HCT116 (cell line): ENCODE measurements at regions not wholly inside any gene's neighbourhood (a gene's known extent, or its start where the extent isn't known, plus 50 kb on each side); places are given as distances from the start of the nearest gene placed in this dataset.

Experiments used
- ATAC-seq: fragments of 200-7000 bp; cut with Tn5 transposase; 2 replicates; pipeline ENCODE4 v1.9.1; 2020; ENCODE audit warnings: mild to moderate bottlenecking, moderate library complexity
- BruUV-seq: library from RNA; stranded (reverse); fragments of 400-500 nt; replicated peaks from 2 replicates; lab custom pipeline; 2021; lab: Mats Ljungman, UMichigan
- CTCF ChIA-PET: fragments of 300-600 bp; sonication (Branson Sonifier 250); formaldehyde crosslinking; loops from one replicate; lab custom pipeline; 2021; ENCODE audit warnings: antibody characterized with exemption; lab: Charles Lee
- POLR2A ChIA-PET: fragments of 300-600, 350-600 bp; sonication (Branson Sonifier 250); formaldehyde crosslinking; loops from one replicate; lab custom pipeline; 2021; ENCODE audit warnings: antibody characterized with exemption; lab: Charles Lee
- RAD21 ChIA-PET, 2 experiments: fragments of 300-600 bp; sonication (Branson Sonifier 250); formaldehyde crosslinking; loops; one replicate each; lab custom pipeline; 2023; ENCODE audit warnings: low total read pairs in 2 of 2; ENCODE audit not compliant: uncharacterized antibody in 2 of 2, unreplicated experiment in 2 of 2, low non-redundant PET in 1 of 2; lab: Charles Lee
- DNase-seq: peaks from one replicate; pipeline ENCODE4 v3.0.0-alpha.2; 2010; ENCODE audit warnings: low read depth, low spot score
- H2AFZ ChIP-seq: fragments of 200-600 bp; shearing (Covaris generic), sonication (generic); 2 replicates; pipeline ENCODE4 v1.6.1; 2017; ENCODE audit warnings: low read depth, mixed run types, mixed read lengths, antibody characterized with exemption, low read length; ENCODE audit not compliant: poor library complexity, severe bottlenecking
- H3K27ac ChIP-seq: 2 replicates; pipeline ENCODE4 v1.5.1; 2012; ENCODE audit warnings: low read depth, low read length
- H3K27me3 ChIP-seq: fragments of 200-600 bp; sonication (generic); 2 replicates; pipeline ENCODE4 v1.6.1; 2016; ENCODE audit warnings: mixed run types, low read length, mixed read lengths; ENCODE audit not compliant: insufficient read depth
- H3K36me3 ChIP-seq, 2 experiments: fragments of 200-500 bp in 1 of 2; fragments of 200-600 bp in 1 of 2; sonication (Bioruptor generic) in 1 of 2; sonication (generic) in 1 of 2; 2 replicates each; pipeline versions ENCODE4 v1.5.1 to v1.6.1; 2014 to 2016; ENCODE audit warnings: low read length in 2 of 2, inconsistent platforms in 1 of 2, mixed read lengths in 1 of 2, mixed run types in 1 of 2; ENCODE audit not compliant: insufficient read depth in 2 of 2, control insufficient read depth in 1 of 2
- H3K4me1 ChIP-seq, 2 experiments: fragments of 200-600 bp in 1 of 2; sonication (generic) in 1 of 2; 2 replicates each; pipeline versions ENCODE4 v1.5.1 to v1.6.1; 2012 to 2017; ENCODE audit warnings: low read length in 2 of 2, inconsistent platforms in 1 of 2, mild to moderate bottlenecking in 1 of 2, mixed read lengths in 1 of 2, mixed run types in 1 of 2, moderate library complexity in 1 of 2; ENCODE audit not compliant: insufficient read depth in 2 of 2, control insufficient read depth in 1 of 2
- H3K4me2 ChIP-seq: fragments of 200-600 bp; sonication (generic); 2 replicates; pipeline ENCODE4 v1.6.1; 2017; ENCODE audit warnings: mixed run types, low read length, mixed read lengths
- H3K4me3 ChIP-seq, 2 experiments: fragments of 200-600 bp in 1 of 2; sonication (generic) in 1 of 2; replicated peaks in 1 of 2; 2 replicates each; pipeline ENCODE4 v1.5.1; 2011 to 2016; ENCODE audit warnings: low read length in 2 of 2, control low read depth in 1 of 2, low read depth in 1 of 2, mild to moderate bottlenecking in 1 of 2, mixed read lengths in 1 of 2, mixed run types in 1 of 2
- H3K79me2 ChIP-seq: fragments of 200-600 bp; sonication (generic); 2 replicates; pipeline ENCODE4 v1.6.1; 2017; ENCODE audit warnings: mild to moderate bottlenecking, mixed run types, low read length, moderate library complexity, mixed read lengths; ENCODE audit not compliant: insufficient read depth
- H3K9ac ChIP-seq: fragments of 200-600 bp; sonication (generic); 2 replicates; pipeline ENCODE4 v1.6.1; 2016; ENCODE audit warnings: low read length, mixed read lengths
- H3K9me2 ChIP-seq: fragments of 200-600 bp; sonication (generic), shearing (Covaris generic); 2 replicates; pipeline ENCODE4 v1.6.1; 2017; ENCODE audit warnings: mixed run types, mild to moderate bottlenecking, moderate library complexity; ENCODE audit not compliant: insufficient read depth
- H3K9me3 ChIP-seq, 2 experiments: fragments of 200-500 bp in 1 of 2; fragments of 200-600 bp in 1 of 2; sonication (Bioruptor generic) in 1 of 2; sonication (generic) in 1 of 2; 2 replicates each; pipeline ENCODE4 v1.6.1; 2014 to 2017; ENCODE audit warnings: low read length in 2 of 2, mixed read lengths in 2 of 2, inconsistent platforms in 1 of 2, low read depth in 1 of 2, mild to moderate bottlenecking in 1 of 2, mixed run types in 1 of 2, moderate library complexity in 1 of 2; ENCODE audit not compliant: control insufficient read depth in 1 of 2, insufficient read depth in 1 of 2
- H4K20me1 ChIP-seq: fragments of 200-600 bp; sonication (generic), shearing (Covaris generic); 2 replicates; pipeline ENCODE4 v1.6.1; 2017; ENCODE audit warnings: mixed run types, mild to moderate bottlenecking, moderate library complexity; ENCODE audit not compliant: insufficient read depth
- CBX3 ChIP-seq: IDR thresholded peaks from 2 replicates; pipeline ENCODE4 v1.6.1; 2012; ENCODE audit warnings: low read depth
- FOSL1 ChIP-seq: IDR thresholded peaks from 2 replicates; pipeline ENCODE4 v1.6.1; 2012; ENCODE audit warnings: low read depth
- RAD21 ChIP-seq: IDR thresholded peaks from 2 replicates; pipeline ENCODE4 v1.6.1; 2012; ENCODE audit warnings: low read depth, mild to moderate bottlenecking
- SIN3A ChIP-seq: IDR thresholded peaks from 2 replicates; pipeline ENCODE4 v1.6.1; 2012; ENCODE audit warnings: low read depth
- SRF ChIP-seq: IDR thresholded peaks from 2 replicates; pipeline ENCODE4 v1.6.1; 2012; ENCODE audit warnings: low read depth
- TCF7L2 ChIP-seq: IDR thresholded peaks from 2 replicates; pipeline ENCODE4 v1.7.0; 2011; ENCODE audit warnings: borderline replicate concordance, inconsistent platforms; ENCODE audit not compliant: insufficient read depth, insufficient read length; ENCODE audit errors: extremely low read depth
- YY1 ChIP-seq: IDR thresholded peaks from 2 replicates; pipeline ENCODE4 v1.6.1; 2011; ENCODE audit warnings: low read length, low read depth, moderate library complexity, mild to moderate bottlenecking; ENCODE audit not compliant: insufficient replicate concordance; ENCODE audit errors: extremely low read depth
- ZBTB33 ChIP-seq: IDR thresholded peaks from 2 replicates; pipeline ENCODE4 v1.6.1; 2011; ENCODE audit warnings: mild to moderate bottlenecking, low read length, moderate library complexity; ENCODE audit not compliant: insufficient replicate concordance; ENCODE audit errors: extremely low read depth
- ZFX ChIP-seq: fragments of 450-650 bp; IDR thresholded peaks from 2 replicates; pipeline ENCODE4 v1.6.1; 2017
- ZNF274 ChIP-seq: fragments of 200-500 bp; sonication (Bioruptor generic); IDR thresholded peaks from 2 replicates; pipeline ENCODE4 v1.6.1; 2014; ENCODE audit warnings: mild to moderate bottlenecking, low read depth, low read length, inconsistent platforms
- intact Hi-C: fragments of 100-400 bp; cut with micrococcal nuclease; formaldehyde crosslinking; loops from 2 replicates; pipeline ENCODE4 v1.10.0; 2022
- TF ChIP-seq, protein P1 (sequence below), 3 experiments: fragments of 200-600 bp in 1 of 3; sonication (generic) in 1 of 3; IDR thresholded peaks in 2 of 3; conservative IDR thresholded peaks in 1 of 3; 2 replicates each; pipeline ENCODE4 v1.5.1; 2012 to 2017; ENCODE audit warnings: low read depth in 2 of 3, low read length in 2 of 3, antibody characterized with exemption in 1 of 3, borderline replicate concordance in 1 of 3, control low read depth in 1 of 3, mild to moderate bottlenecking in 1 of 3, mixed read lengths in 1 of 3, mixed run types in 1 of 3, moderate library complexity in 1 of 3; ENCODE audit not compliant: insufficient read depth in 1 of 3
- TF ChIP-seq, protein P2 (sequence below): IDR thresholded peaks from 2 replicates; pipeline ENCODE4 v1.6.1; 2012

GRCh38 chr4:138689593-138689992 lies 326.0 kb upstream of the NOCT start:
- Histone ChIP-seq H4K20me1 (no peaks in the 10 kb centered on the region), H3K79me2 (no peaks in the 10 kb centered on the region), H2AFZ (no peak overlapping the region)
- DNase-seq = no peak
- CTCF ChIA-PET = no interaction called here
- intact Hi-C loops = loop anchor here (10.0 kb wide), 1 partner anchor 1565 kb away; no protein-coding TSS in a partner anchor
- no peak for TF ChIP-seq FOSL1
- TF ChIP-seq, all 23 proteins: peak for 0
- BruUV-seq = no TSS peak
- Histone ChIP-seq H3K4me3 (no peak overlapping the region), H3K9me2 (no peaks in the 10 kb centered on the region), H3K27ac (no peak overlapping the region), H3K4me1 (no peaks in the 10 kb centered on the region), H3K9ac (no peak overlapping the region), H3K36me3 (no peaks in the 10 kb centered on the region), H3K9me3 (no peaks in the 10 kb centered on the region), H3K4me2 (no peak overlapping the region), H3K27me3 (no peaks in the 10 kb centered on the region)
- no peak for ATAC-seq
- RAD21 ChIA-PET = no interaction called here
- POLR2A ChIA-PET = no interaction called here

DNA sequence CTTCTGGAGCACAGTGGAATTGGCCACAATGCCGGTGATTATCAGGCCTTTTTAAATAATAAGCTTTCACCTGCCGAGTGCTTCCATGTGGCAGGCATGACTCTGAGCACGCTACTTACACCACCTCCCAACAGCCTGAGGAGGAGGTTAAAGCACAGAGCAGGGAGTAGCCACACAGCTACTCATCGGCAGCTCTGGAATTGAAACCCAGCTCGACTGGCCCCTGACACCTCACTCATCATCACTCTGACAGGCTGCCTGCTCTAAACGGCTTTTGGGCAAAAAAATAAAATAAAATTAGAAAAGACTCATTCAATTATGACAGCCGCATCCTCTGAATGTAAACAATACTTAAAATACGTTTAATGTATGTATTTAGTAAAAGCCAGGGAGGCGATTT lies 326.4 kb upstream of the NOCT start:
- Histone ChIP-seq H3K4me2 (no peak overlapping the region), H3K9me2 (no peaks in the 10 kb centered on the region), H3K36me3 (no peaks in the 10 kb centered on the region), H3K27me3 (no peaks in the 10 kb centered on the region), H3K4me1 (no peaks in the 10 kb centered on the region), H3K9me3 (no peaks in the 10 kb centered on the region), H3K9ac (no peak overlapping the region), H3K79me2 (no peaks in the 10 kb centered on the region), H3K27ac (no peak overlapping the region), H3K4me3 (no peak overlapping the region), H4K20me1 (no peaks in the 10 kb centered on the region), H2AFZ (no peak overlapping the region)
- RAD21 ChIA-PET = no interaction called here
- intact Hi-C loops = loop anchor here (10.0 kb wide), 1 partner anchor 1564 kb away; no protein-coding TSS in a partner anchor
- POLR2A ChIA-PET = no interaction called here
- TF ChIP-seq RAD21 = no peak
- TF ChIP-seq ZBTB33 = no peak
- TF ChIP-seq, protein P1, sequence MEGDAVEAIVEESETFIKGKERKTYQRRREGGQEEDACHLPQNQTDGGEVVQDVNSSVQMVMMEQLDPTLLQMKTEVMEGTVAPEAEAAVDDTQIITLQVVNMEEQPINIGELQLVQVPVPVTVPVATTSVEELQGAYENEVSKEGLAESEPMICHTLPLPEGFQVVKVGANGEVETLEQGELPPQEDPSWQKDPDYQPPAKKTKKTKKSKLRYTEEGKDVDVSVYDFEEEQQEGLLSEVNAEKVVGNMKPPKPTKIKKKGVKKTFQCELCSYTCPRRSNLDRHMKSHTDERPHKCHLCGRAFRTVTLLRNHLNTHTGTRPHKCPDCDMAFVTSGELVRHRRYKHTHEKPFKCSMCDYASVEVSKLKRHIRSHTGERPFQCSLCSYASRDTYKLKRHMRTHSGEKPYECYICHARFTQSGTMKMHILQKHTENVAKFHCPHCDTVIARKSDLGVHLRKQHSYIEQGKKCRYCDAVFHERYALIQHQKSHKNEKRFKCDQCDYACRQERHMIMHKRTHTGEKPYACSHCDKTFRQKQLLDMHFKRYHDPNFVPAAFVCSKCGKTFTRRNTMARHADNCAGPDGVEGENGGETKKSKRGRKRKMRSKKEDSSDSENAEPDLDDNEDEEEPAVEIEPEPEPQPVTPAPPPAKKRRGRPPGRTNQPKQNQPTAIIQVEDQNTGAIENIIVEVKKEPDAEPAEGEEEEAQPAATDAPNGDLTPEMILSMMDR (IDR thresholded peaks at IDR 0.05 in 2 of 3, conservative IDR thresholded peaks at IDR 0.05 in 1 of 3; ENCODE audit: borderline replicate concordance in 1 of 3, insufficient read depth in 1 of 3, low read depth in 2 of 3, low read length in 2 of 3) = no peak
- TF ChIP-seq, protein P2, sequence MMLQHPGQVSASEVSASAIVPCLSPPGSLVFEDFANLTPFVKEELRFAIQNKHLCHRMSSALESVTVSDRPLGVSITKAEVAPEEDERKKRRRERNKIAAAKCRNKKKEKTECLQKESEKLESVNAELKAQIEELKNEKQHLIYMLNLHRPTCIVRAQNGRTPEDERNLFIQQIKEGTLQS = no peak
- no peak for TF ChIP-seq TCF7L2
- TF ChIP-seq ZFX = no peak
- no peak for TF ChIP-seq CBX3
- no peak for TF ChIP-seq ZNF274
- no peak for TF ChIP-seq SIN3A
- no peak for TF ChIP-seq YY1
- no peak for TF ChIP-seq SRF
- CTCF ChIA-PET = no interaction called here
- no peak for ATAC-seq
- DNase-seq = no peak
- no TSS peak for BruUV-seq
